KMS-11 (cell line): ENCODE measurements at regions not wholly inside any gene's neighbourhood (a gene's known extent, or its start where the extent isn't known, plus 50 kb on each side); places are given as distances from the start of the nearest gene placed in this dataset.

Experiments
- H2AFZ ChIP-seq: fragments of 200-600 bp; sonication (generic); 2 replicates; pipeline ENCODE4 v1.6.1; 2016; ENCODE audit warnings: antibody characterized with exemption, mixed run types, low read depth
- H3K27ac ChIP-seq: fragments of 200-600 bp; sonication (generic); 2 replicates; pipeline ENCODE4 v1.6.1; 2016; ENCODE audit warnings: mild to moderate bottlenecking, mixed run types
- H3K27me3 ChIP-seq: fragments of 200-600 bp; sonication (generic); 2 replicates; pipeline ENCODE4 v1.6.1; 2017; ENCODE audit warnings: mild to moderate bottlenecking, low read depth, mixed run types, moderate library complexity; ENCODE audit not compliant: insufficient read depth
- H3K36me3 ChIP-seq: fragments of 200-600 bp; sonication (generic); 2 replicates; pipeline ENCODE4 v1.6.1; 2017; ENCODE audit warnings: mild to moderate bottlenecking, mixed run types; ENCODE audit not compliant: insufficient read depth
- H3K4me1 ChIP-seq: fragments of 200-600 bp; sonication (generic); 2 replicates; pipeline ENCODE4 v1.6.1; 2016; ENCODE audit warnings: mild to moderate bottlenecking, low read depth, mixed run types; ENCODE audit not compliant: poor library complexity, severe bottlenecking
- H3K4me2 ChIP-seq: fragments of 200-600 bp; sonication (generic); 2 replicates; pipeline ENCODE4 v1.7.0; 2016; ENCODE audit warnings: mild to moderate bottlenecking, mixed run types
- H3K4me3 ChIP-seq: fragments of 200-600 bp; sonication (generic); IDR thresholded peaks from 2 replicates; pipeline ENCODE4 v1.6.1; 2017; ENCODE audit warnings: low read depth, low read length, mixed read lengths; ENCODE audit not compliant: insufficient read depth
- H3K79me2 ChIP-seq: fragments of 200-600 bp; sonication (generic); 2 replicates; pipeline ENCODE4 v1.6.1; 2016; ENCODE audit warnings: low read depth, mixed run types; ENCODE audit not compliant: insufficient read depth
- H3K9ac ChIP-seq: fragments of 200-600 bp; sonication (generic); 2 replicates; pipeline ENCODE4 v1.6.1; 2016; ENCODE audit warnings: mild to moderate bottlenecking, mixed run types
- H4K20me1 ChIP-seq: fragments of 200-600 bp; sonication (generic); 2 replicates; pipeline ENCODE4 v1.6.1; 2016; ENCODE audit warnings: mild to moderate bottlenecking, mixed run types; ENCODE audit not compliant: insufficient read depth
- CTCF ChIP-seq: fragments of 200-600 bp; sonication (generic); conservative IDR thresholded peaks from 2 replicates; pipeline ENCODE4 v1.6.1; 2017; ENCODE audit warnings: low read depth, mild to moderate bottlenecking, antibody characterized with exemption, low read length, moderate library complexity, mixed read lengths

GRCh38 chr13:85249151-85249550 lies 550.1 kb downstream of the SLITRK6 start:
- TF ChIP-seq CTCF = no peak
- Histone ChIP-seq H2AFZ (no peak overlapping the region), H3K4me3 (no peak overlapping the region), H4K20me1 (no peaks in the 10 kb centered on the region), H3K27ac (no peak overlapping the region), H3K4me2 (no peak overlapping the region), H3K79me2 (no peaks in the 10 kb centered on the region), H3K9ac (no peak overlapping the region), H3K27me3 (no peaks in the 10 kb centered on the region), H3K36me3 (no peaks in the 10 kb centered on the region), H3K4me1 (no peaks in the 10 kb centered on the region)

- Histone ChIP-seq H3K9ac (no peak overlapping the region), H3K36me3 (no peaks in the 10 kb centered on the region), H2AFZ (no peak overlapping the region), H3K79me2 (no peaks in the 10 kb centered on the region), H3K27me3 (no peaks in the 10 kb centered on the region), H3K4me2 (no peak overlapping the region), H3K4me1 (no peaks in the 10 kb centered on the region), H4K20me1 (no peaks in the 10 kb centered on the region), H3K4me3 (no peak overlapping the region), H3K27ac (no peak overlapping the region)
- no peak for TF ChIP-seq CTCF
Measured at GRCh38 chr13:85247780-85248179, 551.4 kb downstream of the SLITRK6 start.

- H3K27me3 ChIP-seq = no peaks in the 10 kb centered on the region
- H3K27ac ChIP-seq = no peak overlapping the region
- H3K9ac ChIP-seq = no peak overlapping the region
- no peak for TF ChIP-seq CTCF
- H3K4me1 ChIP-seq = no peaks in the 10 kb centered on the region
- H3K4me3 ChIP-seq = no peak overlapping the region
- no peak overlapping the region for H3K4me2 ChIP-seq
- H3K79me2 ChIP-seq = no peaks in the 10 kb centered on the region
- no peaks in the 10 kb centered on the region for H4K20me1 ChIP-seq
- no peaks in the 10 kb centered on the region for H3K36me3 ChIP-seq
- H2AFZ ChIP-seq = no peak overlapping the region
Measured at GRCh38 chr13:85243831-85244230, 555.4 kb downstream of the SLITRK6 start.

- Histone ChIP-seq H3K4me1 (no peaks in the 10 kb centered on the region), H4K20me1 (no peaks in the 10 kb centered on the region), H3K4me2 (no peak overlapping the region), H2AFZ (no peak overlapping the region), H3K79me2 (no peaks in the 10 kb centered on the region), H3K4me3 (no peak overlapping the region), H3K9ac (no peak overlapping the region), H3K27me3 (no peaks in the 10 kb centered on the region), H3K27ac (no peak overlapping the region), H3K36me3 (no peaks in the 10 kb centered on the region)
- TF ChIP-seq CTCF = no peak
Measured at GRCh38 chr13:85241060-85241459, 558.2 kb downstream of the SLITRK6 start.

- H3K27me3 ChIP-seq = no peaks in the 10 kb centered on the region
- H3K9ac ChIP-seq = no peak overlapping the region
- no peak overlapping the region for H3K4me2 ChIP-seq
- H3K36me3 ChIP-seq = no peaks in the 10 kb centered on the region
- H4K20me1 ChIP-seq = no peaks in the 10 kb centered on the region
- H3K27ac ChIP-seq = no peak overlapping the region
- H3K79me2 ChIP-seq = no peaks in the 10 kb centered on the region
- no peaks in the 10 kb centered on the region for H3K4me1 ChIP-seq
- TF ChIP-seq CTCF = no peak
- H3K4me3 ChIP-seq = no peak overlapping the region
- H2AFZ ChIP-seq = no peak overlapping the region
Measured at GRCh38 chr13:85236413-85236812, 562.8 kb downstream of the SLITRK6 start.
